Choroid plexus epithelial cell (primary cell): ENCODE measurements at regions not wholly inside any gene's neighbourhood (a gene's known extent, or its start where the extent isn't known, plus 50 kb on each side); places are given as distances from the start of the nearest gene placed in this dataset.

Experiments
- DNase-seq: peaks from one replicate; pipeline ENCODE4 v3.0.0-alpha.2; 2010; ENCODE audit warnings: low read depth
- H3K4me3 ChIP-seq: 2 replicates; pipeline ENCODE4 v1.5.1; 2011; ENCODE audit warnings: low read depth, mild to moderate bottlenecking, control low read depth, low read length, moderate library complexity
- TF ChIP-seq, protein P1 (sequence below): conservative IDR thresholded peaks from 2 replicates; pipeline ENCODE4 v1.5.1; 2011; ENCODE audit warnings: low read depth, mild to moderate bottlenecking, control low read depth, inconsistent platforms, low read length, moderate library complexity

DNA sequence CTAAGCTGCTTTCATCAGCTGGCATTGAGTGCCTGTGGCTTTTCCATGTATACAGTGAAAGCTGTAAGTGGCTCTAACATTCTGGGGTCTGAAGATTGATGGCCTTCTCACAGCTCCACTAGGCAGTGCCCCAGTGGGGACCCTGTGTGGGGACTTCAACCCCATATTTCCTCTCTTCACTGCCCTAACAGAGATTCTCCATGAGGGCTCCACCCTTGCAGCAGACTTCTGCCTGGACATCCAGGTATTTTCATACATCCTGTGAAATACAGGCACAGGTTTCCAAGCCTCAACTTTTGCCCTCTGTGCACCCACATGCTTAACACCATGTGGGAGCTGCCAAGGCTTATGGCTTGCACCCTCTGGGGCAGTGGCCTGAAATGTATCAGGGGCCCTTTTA lies 188.2 kb upstream of the SYT4 start:
- DNase-seq, result no peak
- no peak overlapping the region for H3K4me3 ChIP-seq
- TF ChIP-seq, protein P1, sequence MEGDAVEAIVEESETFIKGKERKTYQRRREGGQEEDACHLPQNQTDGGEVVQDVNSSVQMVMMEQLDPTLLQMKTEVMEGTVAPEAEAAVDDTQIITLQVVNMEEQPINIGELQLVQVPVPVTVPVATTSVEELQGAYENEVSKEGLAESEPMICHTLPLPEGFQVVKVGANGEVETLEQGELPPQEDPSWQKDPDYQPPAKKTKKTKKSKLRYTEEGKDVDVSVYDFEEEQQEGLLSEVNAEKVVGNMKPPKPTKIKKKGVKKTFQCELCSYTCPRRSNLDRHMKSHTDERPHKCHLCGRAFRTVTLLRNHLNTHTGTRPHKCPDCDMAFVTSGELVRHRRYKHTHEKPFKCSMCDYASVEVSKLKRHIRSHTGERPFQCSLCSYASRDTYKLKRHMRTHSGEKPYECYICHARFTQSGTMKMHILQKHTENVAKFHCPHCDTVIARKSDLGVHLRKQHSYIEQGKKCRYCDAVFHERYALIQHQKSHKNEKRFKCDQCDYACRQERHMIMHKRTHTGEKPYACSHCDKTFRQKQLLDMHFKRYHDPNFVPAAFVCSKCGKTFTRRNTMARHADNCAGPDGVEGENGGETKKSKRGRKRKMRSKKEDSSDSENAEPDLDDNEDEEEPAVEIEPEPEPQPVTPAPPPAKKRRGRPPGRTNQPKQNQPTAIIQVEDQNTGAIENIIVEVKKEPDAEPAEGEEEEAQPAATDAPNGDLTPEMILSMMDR, result no peak

DNA sequence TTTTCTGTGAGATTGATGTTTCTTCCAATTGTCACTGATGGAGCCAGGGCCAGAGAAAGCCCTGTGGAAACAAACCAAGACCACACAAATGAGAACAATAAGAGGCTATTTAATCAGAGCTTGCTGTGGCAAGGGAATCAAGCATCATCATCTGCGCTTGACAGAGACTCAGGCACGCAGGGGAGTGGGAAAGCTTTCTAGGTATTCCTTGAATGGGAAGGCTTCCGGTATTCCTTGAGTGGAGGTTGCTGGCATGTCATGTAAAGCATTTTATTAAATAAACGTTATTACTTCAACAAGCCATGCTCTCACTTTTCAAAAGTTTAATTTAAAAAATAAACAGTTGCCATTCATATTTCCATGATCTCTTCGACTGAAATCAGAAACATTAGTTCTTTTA lies 194.6 kb upstream of the SYT4 start:
- TF ChIP-seq, protein P1, result no peak
- DNase-seq, result no peak

DNA sequence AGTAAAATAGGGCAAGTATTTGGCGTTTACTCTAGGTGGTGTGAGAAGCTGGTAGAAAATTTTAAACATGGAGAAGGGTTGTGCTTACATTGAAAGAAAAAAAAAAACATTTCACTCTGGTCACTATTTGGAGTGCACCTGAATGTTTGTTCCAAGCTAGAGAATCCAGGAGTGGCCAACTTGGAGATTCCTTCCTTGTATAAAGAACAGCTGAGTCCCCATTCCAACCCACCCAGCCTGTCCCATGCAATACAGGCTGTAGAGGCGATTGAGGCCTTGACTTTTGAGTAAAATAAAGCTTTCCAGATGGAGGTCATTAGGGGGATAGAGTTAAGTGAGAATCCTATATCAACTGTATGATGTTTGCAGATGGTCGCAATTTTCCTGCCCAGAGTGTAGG lies 203.8 kb upstream of the SYT4 start:
- DNase-seq, result no peak
- TF ChIP-seq, protein P1, result no peak
- H3K4me3 ChIP-seq, result no peak overlapping the region

More for the DNA sequence above, 194.6 kb upstream of the SYT4 start:
- no peak overlapping the region for H3K4me3 ChIP-seq

DNA sequence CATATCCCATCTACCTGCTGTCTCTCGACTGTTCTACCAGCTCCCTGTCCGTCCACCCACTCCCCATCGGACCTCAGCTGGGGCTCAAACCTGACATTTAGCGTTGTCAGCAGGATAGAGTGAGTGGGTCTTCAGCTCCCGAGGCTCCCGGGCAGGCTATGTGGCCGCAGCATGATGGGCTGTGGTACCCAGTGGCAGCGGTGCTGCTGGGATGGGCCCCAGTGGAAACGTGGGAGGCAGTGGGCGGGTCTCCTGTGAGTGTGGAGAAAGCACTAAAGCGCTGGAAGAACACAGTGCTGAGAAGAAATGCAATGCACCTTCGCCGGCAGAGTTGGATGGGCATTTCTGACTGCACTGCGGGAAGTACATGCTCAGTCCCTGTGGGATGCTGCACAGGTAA lies 204.8 kb upstream of the SYT4 start:
- no peak overlapping the region for H3K4me3 ChIP-seq
- TF ChIP-seq, protein P1, result no peak
- no peak for DNase-seq

DNA sequence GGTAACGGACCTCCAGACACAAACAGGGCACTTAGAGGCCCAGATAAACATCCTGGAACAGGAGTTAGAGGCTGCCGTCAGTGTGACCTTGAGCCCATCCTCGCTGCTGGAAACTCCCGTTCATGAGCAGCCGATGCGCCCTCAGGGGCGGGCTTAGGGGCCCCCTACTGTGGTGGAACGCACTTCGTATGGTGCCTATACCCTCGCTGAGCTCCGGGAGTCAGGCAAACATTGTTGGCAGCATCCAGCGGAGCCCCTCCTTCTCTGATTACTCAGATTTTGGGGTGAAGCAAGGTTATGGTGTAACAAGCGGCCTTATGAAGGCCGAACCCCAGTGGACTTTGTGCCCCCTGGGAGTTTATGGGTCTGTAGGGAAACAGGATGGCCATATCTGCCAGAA lies 205.3 kb upstream of the SYT4 start:
- TF ChIP-seq, protein P1, result no peak

DNA sequence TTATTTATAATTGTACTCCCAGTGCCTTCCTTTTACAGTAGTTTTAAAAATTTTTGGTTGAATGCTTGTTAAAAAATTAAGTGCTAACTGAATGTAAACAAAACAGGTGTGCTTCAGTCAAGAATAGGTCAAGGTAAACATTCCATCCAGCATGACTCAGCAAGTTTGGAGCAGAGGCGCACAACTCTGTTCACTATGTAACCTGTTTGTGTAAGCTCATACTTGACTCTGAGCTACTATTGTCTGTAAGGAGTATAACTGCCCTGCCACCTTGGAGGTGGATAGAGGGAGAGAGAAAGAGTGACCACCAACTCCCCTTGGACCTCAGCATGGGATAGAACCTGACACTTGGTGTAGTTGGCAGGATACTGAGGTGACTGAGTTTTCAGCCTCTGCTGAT lies 207.4 kb upstream of the SYT4 start:
- TF ChIP-seq, protein P1, result no peak
- no peak for DNase-seq
- H3K4me3 ChIP-seq, result no peak overlapping the region

More for the DNA sequence above, 205.3 kb upstream of the SYT4 start:
- no peak overlapping the region for H3K4me3 ChIP-seq
- no peak for DNase-seq

DNA sequence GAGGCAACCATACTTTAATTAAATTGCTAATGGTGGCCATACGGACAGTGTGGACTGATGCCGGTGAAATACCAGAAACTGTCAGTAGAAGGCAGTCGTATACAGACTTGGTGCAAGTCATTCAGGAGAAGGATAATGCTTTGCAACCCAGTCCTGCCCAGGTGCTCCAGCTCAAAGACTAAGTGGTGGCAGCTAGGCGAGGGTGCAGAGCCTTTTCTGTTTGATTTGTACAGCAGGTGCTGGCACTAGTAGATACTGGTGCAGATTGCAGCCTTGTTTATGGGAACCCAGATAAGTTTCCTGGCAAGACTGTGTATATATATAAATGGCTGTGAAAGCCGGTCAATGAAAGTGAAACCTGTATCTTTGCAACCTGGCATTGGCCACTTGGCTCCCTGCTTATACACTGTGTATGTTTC lies 208.3 kb upstream of the SYT4 start:
- TF ChIP-seq, protein P1, result no peak
- DNase-seq, result no peak
- no peak overlapping the region for H3K4me3 ChIP-seq
